ENCODE measurements at regions not wholly inside any gene's neighbourhood (a gene's known extent, or its start where the extent isn't known, plus 50 kb on each side); places are given as distances from the start of the nearest gene placed in this dataset.

- TF ChIP-seq, protein P1, sequence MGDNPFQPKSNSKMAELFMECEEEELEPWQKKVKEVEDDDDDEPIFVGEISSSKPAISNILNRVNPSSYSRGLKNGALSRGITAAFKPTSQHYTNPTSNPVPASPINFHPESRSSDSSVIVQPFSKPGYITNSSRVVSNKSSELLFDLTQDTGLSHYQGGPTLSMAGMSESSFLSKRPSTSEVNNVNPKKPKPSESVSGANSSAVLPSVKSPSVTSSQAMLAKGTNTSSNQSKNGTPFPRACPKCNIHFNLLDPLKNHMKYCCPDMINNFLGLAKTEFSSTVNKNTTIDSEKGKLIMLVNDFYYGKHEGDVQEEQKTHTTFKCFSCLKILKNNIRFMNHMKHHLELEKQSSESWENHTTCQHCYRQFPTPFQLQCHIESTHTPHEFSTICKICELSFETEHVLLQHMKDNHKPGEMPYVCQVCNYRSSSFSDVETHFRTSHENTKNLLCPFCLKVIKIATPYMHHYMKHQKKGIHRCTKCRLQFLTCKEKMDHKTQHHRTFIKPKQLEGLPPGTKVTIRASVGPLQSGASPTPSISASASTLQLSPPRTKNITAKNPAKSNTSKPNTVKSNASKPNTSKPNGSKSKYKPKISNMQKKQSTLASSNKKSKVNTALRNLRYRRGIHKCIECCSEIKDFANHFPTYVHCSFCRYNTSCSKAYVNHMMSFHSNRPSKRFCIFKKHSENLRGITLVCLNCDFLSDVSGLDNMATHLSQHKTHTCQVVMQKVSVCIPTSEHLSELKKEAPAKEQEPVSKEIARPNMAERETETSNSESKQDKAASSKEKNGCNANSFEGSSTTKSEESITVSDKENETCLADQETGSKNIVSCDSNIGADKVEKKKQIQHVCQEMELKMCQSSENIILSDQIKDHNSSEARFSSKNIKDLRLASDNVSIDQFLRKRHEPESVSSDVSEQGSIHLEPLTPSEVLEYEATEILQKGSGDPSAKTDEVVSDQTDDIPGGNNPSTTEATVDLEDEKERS (CRISPR knock-in tag; IDR thresholded peaks at IDR 0.05), result no peak
- TF ChIP-seq ZNF274 (CRISPR knock-in tag; IDR thresholded peaks at IDR 0.05) (no peak), GABPB1 (CRISPR knock-in tag; IDR thresholded peaks at IDR 0.05) (no peak), HDAC1 (CRISPR knock-in tag; IDR thresholded peaks at IDR 0.05) (no peak), KDM5A (IDR thresholded peaks at IDR 0.05; ENCODE audit: borderline replicate concordance, low read length) (no peak), TEF (CRISPR knock-in tag; IDR thresholded peaks at IDR 0.05) (no peak), ZNF335 (CRISPR knock-in tag; IDR thresholded peaks at IDR 0.05) (no peak), TAF1 (CRISPR knock-in tag; IDR thresholded peaks at IDR 0.05) (no peak), GABPA (IDR thresholded peaks at IDR 0.05; ENCODE audit: low read depth, low read length) (no peak), GABPA (CRISPR knock-in tag; IDR thresholded peaks at IDR 0.05; ENCODE audit: low read depth) (no peak)
- TF ChIP-seq, protein P2, sequence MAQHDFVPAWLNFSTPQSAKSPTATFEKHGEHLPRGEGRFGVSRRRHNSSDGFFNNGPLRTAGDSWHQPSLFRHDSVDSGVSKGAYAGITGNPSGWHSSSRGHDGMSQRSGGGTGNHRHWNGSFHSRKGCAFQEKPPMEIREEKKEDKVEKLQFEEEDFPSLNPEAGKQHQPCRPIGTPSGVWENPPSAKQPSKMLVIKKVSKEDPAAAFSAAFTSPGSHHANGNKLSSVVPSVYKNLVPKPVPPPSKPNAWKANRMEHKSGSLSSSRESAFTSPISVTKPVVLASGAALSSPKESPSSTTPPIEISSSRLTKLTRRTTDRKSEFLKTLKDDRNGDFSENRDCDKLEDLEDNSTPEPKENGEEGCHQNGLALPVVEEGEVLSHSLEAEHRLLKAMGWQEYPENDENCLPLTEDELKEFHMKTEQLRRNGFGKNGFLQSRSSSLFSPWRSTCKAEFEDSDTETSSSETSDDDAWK (CRISPR knock-in tag; IDR thresholded peaks at IDR 0.05), result no peak
- TF ChIP-seq, protein P3, sequence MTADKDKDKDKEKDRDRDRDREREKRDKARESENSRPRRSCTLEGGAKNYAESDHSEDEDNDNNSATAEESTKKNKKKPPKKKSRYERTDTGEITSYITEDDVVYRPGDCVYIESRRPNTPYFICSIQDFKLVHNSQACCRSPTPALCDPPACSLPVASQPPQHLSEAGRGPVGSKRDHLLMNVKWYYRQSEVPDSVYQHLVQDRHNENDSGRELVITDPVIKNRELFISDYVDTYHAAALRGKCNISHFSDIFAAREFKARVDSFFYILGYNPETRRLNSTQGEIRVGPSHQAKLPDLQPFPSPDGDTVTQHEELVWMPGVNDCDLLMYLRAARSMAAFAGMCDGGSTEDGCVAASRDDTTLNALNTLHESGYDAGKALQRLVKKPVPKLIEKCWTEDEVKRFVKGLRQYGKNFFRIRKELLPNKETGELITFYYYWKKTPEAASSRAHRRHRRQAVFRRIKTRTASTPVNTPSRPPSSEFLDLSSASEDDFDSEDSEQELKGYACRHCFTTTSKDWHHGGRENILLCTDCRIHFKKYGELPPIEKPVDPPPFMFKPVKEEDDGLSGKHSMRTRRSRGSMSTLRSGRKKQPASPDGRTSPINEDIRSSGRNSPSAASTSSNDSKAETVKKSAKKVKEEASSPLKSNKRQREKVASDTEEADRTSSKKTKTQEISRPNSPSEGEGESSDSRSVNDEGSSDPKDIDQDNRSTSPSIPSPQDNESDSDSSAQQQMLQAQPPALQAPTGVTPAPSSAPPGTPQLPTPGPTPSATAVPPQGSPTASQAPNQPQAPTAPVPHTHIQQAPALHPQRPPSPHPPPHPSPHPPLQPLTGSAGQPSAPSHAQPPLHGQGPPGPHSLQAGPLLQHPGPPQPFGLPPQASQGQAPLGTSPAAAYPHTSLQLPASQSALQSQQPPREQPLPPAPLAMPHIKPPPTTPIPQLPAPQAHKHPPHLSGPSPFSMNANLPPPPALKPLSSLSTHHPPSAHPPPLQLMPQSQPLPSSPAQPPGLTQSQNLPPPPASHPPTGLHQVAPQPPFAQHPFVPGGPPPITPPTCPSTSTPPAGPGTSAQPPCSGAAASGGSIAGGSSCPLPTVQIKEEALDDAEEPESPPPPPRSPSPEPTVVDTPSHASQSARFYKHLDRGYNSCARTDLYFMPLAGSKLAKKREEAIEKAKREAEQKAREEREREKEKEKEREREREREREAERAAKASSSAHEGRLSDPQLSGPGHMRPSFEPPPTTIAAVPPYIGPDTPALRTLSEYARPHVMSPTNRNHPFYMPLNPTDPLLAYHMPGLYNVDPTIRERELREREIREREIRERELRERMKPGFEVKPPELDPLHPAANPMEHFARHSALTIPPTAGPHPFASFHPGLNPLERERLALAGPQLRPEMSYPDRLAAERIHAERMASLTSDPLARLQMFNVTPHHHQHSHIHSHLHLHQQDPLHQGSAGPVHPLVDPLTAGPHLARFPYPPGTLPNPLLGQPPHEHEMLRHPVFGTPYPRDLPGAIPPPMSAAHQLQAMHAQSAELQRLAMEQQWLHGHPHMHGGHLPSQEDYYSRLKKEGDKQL (CRISPR knock-in tag; IDR thresholded peaks at IDR 0.05; ENCODE audit: low read depth), result no peak
Measured at GRCh38 chr13:70874636-70875035, 766.4 kb upstream of the KLHL1 start.
